ENCODE measurements at regions not wholly inside any gene's neighbourhood (a gene's known extent, or its start where the extent isn't known, plus 50 kb on each side); places are given as distances from the start of the nearest gene placed in this dataset.

DNA sequence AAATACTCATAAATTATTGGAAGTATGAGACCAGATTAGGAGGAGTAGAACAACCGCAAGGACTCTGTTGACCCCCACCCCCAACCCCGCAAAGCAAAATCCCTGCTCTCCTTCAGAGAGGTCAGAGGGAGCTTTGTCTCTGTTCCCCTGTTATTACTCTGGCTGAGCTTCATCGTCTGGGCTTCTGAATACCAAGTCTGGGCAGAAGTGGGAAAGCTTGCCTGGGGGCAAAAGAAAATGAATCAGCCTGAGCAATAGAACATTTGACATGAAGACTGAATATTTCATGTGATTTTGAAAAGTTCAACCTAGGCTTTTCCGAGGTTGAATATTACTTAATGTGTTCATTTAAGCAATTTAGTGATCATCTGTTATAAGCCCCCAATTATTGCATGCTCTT, 114.6 kb upstream of the ARHGAP28 start:
- no peak for DNase-seq

DNA sequence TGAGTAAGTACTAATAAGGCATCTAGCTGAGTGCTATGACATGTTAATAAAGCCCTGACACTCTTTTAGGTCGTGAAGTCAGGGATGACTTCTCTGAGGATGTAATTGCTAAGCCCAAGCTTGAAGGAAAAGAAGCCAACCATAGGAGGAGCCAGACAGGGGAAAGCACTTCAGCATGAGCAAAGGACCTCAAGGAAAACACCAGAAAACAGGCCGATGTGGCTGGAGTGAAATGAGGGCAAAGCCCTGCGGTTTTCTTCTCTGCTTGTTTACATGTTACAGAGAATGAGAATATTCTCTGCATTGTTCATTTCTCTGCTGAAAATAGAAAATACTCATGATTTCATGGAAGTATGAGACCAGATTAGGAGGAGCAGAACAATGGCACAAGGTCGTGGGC, 112.5 kb upstream of the ARHGAP28 start:
- DNase-seq: no peak

DNA sequence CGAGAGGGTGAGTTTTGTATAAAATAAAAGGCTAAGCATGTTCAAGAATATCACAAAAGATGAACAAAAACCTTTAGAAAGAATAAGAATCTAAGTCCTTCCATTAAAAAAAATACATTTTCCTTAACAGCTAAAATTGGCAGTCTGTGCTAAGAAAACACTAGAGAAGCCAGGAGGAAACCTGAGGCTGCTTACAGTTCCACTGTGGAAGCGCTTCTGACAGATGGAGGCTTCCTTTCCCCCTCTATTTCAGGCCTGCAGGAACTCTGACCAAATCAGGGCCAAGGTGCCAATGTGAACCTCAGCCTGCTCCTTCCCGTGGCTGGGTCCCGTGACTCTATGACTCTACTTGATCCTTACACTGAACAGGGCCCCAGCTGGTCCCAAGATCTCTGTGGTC, 108.1 kb upstream of the ARHGAP28 start:
- DNase-seq: peak; percentile 51

DNA sequence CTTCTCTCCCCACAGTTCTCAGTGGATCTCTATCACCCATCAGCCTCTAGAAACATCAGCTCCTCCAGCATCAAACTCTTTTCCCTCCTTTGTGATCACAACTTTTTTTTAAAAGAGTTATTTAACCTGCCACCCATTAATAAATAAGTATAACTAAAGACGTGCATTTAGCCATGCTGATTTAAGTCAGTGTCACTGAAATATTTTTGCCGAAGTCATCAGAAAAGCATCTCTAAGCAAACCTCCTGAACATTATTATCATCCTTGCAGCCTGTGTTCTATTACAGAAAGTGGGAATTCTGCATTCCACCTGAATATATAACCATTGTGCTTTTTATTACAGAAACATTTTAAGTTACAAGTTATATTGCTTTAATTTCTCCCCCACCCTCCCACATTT, 106.2 kb upstream of the ARHGAP28 start:
- no peak for DNase-seq

DNA sequence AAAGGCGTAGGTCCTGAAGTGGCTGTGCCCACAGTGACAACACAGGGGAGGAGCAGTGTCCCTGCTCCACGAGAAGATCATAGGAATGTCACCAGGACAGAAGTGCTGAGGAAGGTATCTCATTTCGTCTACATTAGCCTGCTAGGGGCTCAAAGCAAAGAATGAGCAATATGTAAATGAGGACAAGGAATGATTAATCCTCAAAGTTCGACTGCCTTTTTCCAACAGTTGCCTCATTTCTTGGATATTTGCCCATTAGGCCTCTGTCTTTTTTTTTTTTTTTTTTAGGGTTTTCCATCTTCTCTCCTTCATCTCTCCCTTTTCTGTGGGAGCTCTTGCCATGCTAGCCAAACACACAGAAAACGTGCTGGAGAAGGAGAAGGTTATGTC, 105.2 kb upstream of the ARHGAP28 start:
- DNase-seq: no peak

DNA sequence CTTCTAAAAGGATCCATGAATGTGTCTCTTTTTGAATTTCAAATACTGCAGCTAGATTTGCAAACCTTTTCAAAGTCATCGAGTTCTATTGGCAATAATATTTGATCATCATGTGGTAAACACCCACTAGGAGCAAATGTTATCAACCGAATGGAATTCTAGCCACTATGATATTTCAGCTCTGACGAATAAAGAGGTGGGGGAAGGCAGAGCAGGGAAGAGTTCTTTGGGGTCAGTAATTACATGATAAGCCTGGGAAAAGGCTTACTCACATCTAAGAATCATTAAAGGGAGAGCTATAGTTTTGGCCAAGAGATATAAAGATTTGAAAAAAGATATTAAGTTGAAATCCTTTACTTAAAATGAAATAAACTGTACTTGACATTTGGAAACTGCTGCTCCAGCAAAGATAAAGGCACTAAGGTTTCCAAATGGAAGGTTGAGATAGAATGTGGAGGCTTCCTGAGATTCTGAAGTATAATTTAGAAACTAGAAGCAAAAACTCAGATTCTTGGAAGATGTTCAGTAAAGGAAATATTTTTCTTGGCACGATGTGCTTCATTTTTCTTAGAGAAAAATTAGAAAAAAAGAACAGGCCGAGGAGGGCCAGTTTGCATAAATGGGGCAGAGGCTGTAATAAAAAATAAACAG, 104.7 kb upstream of the ARHGAP28 start:
- DNase-seq: peak; percentile 70

DNA sequence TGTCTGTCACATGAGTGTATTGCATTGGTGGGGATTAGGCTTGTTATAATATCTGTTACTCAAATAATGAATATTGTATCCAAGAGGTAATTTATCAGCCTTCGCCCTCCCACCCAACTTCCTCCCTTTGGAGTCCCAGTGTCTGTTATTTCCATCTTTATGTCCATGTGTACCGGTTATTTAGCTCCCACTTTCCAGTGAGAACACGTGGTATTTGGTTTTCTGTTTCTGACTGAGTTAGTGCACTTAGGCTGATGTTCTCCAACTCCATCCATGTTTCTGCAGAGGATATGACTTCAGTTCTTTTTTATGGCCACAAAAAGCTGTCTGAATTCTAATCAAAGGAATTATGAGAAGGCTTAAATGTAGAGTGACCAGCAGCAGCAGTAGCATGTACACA, 104.0 kb upstream of the ARHGAP28 start:
- no peak for DNase-seq

DNA sequence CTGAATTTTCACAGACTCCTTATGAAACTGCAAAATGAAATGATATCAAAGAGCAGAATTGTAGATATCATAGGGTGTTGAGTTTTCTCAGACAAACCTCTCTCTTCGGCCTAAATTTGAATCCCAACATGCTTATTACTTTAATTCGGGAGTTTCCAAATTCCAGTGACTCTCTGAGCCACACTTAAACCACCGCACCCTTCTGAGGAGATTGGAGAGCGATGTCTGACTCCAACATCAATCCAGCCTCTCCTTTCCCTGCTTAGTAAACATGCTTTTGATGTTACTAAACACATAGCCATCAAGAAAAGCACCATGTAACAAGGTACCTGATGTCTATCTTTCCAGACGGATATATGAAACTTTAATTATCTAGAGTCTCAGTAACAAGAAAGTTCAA, 103.1 kb upstream of the ARHGAP28 start:
- DNase-seq: no peak

DNA sequence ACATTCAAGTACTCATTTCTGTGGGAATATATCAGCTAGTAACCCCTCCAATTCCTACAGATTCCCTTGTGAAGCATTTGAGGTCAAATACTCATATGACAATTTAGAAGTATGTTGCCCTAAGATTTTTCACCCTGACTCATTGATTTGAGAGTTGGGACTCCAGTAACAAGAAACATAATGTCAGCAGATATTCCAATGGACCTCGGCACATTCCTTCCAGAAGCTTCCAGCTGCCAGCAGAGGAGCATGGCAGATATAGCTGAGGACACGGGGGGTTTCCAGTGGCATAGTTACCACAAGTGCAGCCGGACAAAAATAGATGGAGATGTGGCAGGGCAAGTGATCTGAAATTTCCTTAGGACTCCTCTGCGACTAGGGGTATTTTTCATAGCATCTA, 101.9 kb upstream of the ARHGAP28 start:
- DNase-seq: no peak

DNA sequence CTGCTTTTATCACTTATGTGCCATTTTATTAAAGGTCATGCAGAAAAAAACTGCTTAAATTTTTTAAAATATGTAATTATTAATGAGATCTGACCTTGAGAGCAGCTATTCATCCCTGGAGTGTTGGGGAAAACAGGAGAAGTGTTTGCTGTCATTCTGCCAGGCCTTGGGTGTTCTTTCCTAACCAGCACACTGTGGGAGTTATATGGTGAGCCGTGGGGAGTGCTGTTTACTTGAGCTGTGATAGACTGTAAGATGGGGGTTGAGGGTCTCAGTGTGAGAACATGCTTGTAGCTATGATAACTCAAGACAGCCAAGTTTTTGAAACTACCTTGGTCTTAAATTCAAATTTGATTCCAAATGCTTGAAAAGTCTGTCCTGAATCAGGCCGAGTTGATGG, 101.3 kb upstream of the ARHGAP28 start:
- no peak for DNase-seq

DNA sequence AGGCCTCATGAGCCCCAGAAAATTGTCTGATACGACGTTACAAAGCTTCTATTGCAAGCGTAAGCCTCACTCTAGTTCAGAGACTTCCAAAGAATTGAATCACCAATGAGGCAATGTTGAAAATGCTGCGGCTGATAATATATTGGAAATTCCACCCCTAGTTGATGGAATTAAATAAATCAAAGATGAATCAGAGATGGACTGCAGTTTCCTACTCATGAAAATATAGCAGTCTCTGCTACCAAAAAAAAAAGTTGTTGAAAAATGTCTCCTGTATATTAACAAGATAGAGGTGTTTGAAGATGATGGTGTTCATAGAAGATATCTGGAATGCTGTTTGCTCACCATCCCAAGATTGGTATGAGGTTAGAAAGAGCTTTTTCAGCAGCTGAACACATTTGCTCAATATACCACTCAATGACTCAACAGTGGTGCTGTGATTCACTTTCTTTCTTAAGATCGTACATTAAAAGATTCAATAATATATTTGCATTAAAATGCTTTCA, 99.8 kb upstream of the ARHGAP28 start:
- DNase-seq: no peak

DNA sequence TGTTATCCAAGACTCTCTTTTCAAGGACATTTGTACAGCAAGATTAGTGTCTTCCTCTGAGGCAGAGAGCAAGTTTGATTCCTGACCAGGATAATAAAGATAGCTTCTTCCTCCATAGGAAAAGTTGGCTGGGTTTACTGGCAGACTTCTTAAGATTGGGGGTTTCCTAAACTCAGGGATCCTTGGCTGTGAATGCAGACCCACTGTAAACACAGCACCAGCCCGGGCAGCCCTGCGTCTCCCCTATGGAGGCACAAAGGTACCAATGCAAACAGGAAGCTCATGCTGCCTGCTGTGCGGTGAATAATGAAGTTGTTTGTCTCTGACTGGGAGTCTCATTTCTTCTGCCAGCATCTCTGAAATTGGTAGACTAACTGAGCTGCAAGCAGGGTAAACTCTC, 96.2 kb upstream of the ARHGAP28 start:
- DNase-seq: no peak

DNA sequence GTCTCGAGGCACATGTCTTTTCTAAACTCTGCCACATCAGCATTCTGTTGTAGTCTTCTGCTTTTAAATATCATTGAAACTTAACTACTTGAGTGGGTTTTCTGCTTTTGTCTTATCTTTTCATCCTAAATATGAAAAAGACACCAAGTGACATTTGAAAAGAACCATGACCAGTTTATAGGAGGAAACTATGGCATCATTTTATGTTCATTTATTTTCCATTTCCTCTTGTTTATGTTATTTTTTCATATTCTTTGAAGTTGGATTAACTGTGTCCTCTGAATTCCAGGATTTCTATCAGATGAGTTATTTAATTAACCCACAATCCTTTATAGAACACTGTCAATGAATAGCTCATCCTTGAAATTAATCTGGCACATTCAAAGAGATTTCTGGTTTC, 93.4 kb upstream of the ARHGAP28 start:
- DNase-seq: no peak

DNA sequence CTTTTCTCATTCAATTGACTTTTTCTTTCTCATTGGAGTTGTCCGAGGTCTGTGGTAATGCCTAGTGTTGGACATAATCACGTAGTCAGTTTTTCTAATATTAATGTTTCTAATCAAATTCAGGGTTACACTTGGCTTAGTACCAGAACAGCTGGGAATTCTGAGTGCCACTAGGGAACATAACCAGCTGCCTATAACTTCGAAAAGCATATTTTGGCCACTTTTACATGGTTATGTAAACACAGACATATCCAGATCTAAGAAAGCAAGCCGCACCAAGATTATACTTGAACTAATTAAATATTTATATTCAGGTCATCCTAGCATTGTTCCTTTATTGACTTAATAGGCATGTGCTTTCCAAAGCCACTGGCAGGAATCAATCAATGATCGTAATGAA, 91.1 kb upstream of the ARHGAP28 start:
- DNase-seq: no peak

DNA sequence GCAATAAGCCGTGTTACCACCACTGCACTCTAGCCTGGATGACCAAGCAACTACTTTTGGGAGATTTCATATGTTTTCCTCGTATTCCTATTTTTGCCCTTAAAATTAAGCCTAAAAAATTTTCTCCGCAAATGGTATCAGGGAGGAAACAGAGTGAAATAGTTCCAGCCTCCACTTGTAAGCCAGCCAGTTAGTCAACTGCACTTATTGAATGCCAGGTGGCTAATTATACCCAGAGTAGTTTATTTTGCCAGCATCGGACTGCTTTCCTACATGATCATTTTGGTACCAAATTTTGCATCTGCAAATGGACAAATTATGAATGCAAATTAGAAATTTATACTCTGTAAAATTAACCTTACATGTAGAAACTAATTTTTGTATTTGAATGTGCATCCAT, 90.2 kb upstream of the ARHGAP28 start:
- no peak for DNase-seq

DNA sequence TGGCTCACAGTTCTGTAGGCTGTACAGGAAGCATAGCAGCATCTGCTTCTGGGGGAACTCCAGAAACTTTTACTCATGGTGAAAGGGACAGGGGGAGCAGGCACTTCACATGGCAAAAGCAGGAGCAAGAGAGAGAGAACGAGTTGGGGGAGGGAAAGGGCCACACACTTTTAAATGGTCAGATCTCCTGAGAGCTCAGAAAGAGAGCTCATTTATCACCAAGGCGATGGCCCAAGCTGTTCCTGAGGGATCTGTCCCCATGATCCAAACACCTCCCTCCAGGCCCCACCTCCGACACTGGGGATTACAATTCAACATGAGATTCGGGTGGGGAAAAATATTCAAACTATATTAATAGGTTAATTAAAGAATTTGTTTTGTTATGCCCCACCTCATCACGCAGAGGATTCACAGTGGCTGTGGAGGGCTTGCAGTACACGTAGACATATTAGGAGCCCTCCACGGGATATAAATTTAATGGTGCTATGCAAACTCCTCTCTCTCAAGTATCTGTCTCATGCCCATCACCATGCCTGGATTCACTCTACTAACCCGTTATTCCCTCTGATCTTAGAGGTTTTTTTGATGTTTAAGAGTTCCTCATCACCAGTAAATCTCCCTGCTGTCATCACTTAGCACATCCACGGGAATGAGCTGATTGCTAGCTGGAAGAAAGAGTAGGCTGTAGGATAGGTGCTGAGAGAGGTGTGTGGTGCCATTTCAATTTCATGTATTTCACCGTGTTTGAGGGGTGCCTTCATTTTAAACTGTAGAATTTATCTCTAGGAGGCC, 84.5 kb upstream of the ARHGAP28 start:
- DNase-seq: no peak

DNA sequence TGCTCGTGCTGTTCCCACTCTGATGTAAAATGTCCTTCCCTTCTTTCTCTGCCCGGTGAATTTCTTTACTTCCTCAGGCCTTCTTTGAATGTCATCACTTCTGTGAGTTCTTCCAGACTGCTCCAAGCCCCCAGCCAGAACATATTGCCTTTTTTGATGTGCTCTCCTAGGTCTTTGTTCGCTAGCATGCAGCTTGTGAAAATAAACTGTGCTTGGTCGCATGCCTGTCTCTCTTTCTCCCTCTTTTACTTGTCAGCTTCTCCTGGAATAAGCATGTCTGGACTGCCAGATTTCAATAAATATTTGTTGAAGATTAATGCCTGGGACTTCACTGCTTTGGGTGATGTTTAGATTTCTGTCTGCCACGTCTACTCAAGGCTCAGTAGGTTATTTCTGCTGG, 82.7 kb upstream of the ARHGAP28 start:
- DNase-seq: peak; percentile 31

DNA sequence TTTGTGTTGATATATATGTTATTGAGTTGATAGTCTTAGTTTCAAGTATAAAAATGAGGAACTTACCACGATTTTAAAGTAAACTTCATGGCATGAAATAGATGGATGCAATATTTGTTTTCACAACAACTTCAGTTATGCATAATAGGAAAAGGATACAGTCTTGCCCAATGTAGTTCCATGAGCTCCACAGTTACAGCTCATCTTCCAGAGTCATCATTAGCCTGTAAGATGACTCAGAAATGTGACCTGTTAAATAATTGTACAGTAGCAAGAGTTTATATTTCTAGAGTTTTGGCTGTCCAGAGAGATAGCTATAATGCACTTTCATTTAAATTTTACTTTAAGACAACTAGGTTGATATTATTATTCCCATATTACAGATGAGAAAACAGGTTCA, 80.9 kb upstream of the ARHGAP28 start:
- DNase-seq: no peak

DNA sequence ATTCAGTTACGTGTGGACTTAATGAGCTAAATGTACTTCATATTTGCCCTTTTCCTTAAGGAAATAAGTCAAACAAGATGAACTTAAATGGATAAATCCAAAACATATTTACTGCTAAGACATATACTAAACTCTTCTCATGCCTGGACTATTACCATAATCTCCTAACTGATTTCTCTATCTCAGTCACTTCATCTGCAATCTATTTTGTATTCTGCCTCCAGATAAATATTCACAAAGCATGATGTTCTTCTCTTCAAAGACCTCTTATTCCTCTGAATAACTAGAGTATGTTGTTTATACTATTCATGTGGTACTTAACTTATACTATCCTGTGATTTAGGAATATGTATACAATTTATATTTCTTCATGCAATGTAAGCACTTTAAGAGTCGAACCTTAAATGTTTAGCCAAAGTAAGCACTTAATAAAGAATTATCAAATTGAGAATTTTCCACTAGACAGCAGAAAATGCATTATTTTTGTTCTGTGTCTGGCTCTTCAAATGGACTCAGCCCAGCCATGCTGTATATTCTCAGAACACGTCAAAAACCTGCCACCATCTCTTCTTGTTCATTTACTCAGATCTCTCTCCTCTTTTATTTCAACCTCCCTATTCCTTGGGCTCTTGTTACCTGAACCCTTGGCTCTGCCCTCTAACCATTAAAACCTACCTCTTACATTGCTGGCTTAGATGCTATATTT, 79.9 kb upstream of the ARHGAP28 start:
- no peak for DNase-seq

DNA sequence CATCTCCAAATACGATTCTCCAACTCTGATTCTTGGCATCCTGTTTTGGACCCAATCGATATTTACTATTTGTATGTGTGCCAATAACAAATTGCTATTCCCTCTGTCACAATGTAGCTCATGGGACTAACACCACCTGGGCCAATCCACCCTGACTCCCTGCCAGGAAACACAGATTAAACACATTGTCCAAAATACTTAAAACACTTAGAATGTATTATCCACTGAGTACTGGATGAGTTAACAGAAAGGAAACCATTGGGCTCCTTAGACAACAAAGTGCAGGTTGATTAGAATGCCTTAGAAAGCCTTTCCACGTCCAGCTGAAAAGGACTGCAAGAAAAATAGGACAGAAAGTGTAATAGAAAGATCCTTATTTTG, 79.4 kb upstream of the ARHGAP28 start:
- no peak for DNase-seq

DNA sequence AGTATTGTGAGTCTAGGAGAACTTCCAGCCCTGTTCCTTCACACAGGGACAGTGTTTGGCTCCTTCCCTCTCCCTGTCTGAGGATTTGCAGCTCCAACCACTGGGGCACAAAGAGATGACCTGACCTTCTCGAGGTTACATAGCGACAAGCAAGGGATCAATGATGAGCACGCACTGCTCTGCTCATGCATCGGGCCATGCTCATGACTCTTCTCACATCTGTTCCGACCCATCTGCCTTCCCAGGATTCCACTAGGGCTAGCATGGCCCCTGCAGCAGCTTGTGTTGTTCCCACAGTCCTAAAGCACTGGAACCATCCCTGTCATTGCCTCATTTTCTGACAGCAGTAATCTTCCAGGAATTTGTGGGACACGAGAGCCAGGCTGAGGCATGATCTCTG, 78.8 kb upstream of the ARHGAP28 start:
- DNase-seq: peak; percentile 70

DNA sequence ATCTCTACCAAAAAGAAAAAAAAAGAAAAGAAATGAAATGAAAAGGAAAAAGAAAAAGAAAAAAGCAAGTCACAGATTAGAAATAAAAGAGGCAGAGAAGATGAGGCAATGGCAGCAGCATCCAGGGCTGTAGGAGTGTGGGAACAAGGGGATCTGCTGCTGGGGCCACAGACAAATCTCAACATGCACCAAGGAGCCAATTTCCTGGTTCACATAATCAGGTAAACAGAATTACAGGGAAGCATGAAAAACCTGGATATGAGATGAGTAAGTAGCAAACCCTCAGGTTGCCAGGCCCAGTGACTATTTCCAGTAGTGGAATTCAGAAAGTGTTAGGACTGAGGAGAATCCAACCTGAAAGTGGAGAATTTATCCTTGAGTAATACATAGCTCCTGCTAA, 77.4 kb upstream of the ARHGAP28 start:
- no peak for DNase-seq

DNA sequence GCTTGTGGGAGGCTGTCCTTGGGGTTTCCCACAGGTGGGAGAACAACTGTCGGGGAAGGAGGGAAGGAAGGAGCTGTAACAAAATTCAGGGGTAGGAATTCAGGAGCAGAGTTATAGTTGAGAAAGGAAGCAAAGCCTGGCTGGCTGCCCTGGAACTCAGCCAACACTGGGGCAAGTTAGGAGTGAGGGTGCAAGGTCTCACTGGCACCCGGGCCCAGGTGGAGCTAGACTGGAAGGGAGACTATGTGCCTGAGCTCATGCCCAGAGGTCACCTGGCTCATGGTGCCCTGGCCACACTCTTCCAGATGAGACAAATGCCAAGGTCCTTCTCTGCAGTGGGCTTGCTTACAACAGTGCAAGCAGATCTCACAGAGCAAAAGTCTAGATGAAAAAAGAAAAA, 75.6 kb upstream of the ARHGAP28 start:
- no peak for DNase-seq

All from eye (tissue), 1 donor.